SH-SY5Y (cell line): ENCODE measurements at regions not wholly inside any gene's neighbourhood (a gene's known extent, or its start where the extent isn't known, plus 50 kb on each side); places are given as distances from the start of the nearest gene placed in this dataset.

Source experiments
- GATA2 ChIP-seq: IDR thresholded peaks from 2 replicates; pipeline ENCODE4 v1.6.1; 2011; ENCODE audit warnings: mild to moderate bottlenecking, low read depth, low read length
- GATA3 ChIP-seq: IDR thresholded peaks from 2 replicates; pipeline ENCODE4 v1.6.1; 2011; ENCODE audit warnings: low read depth, mild to moderate bottlenecking, low read length, moderate library complexity

DNA sequence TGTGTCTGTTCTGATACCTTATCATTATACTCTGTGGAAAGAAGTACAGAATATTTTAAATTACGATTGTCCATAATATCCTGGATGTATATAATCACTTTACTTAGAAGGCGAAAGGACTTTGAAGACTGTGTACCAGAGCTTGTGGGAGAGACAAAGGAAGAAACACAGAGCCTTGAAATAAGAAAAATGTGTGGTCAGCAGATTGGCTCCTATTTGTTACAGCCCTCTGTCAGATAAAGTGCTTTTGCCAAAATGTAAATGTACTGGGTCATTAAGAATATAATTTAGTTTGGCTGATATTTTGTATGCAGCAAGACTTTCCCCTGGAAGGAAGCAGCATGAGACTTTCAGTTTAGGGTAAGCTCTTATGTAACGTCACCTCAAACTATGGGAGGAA, 443.1 kb downstream of the CCDC85A start:
- no peak for TF ChIP-seq GATA3
- no peak for TF ChIP-seq GATA2
